Activated CD4-positive, alpha-beta T cell treated with anti-CD3 and anti-CD28 coated beads, Interleukin-10, Interleukin-2, amounts not matched to agents 100 ng/mL and 50 ng/mL, durations not matched to agents 16 hours and 8 hours (primary cell): ENCODE measurements at regions not wholly inside any gene's neighbourhood (a gene's known extent, or its start where the extent isn't known, plus 50 kb on each side); places are given as distances from the start of the nearest gene placed in this dataset.
"Not testable (repeated sequence)": the region's sequence is repeated elsewhere in the genome, so short reads cannot be mapped to it uniquely, and the experiment has no call there.

Source experiments
- DNase-seq: peaks from one replicate; pipeline ENCODE4 v3.0.0-alpha.2; 2020

DNA sequence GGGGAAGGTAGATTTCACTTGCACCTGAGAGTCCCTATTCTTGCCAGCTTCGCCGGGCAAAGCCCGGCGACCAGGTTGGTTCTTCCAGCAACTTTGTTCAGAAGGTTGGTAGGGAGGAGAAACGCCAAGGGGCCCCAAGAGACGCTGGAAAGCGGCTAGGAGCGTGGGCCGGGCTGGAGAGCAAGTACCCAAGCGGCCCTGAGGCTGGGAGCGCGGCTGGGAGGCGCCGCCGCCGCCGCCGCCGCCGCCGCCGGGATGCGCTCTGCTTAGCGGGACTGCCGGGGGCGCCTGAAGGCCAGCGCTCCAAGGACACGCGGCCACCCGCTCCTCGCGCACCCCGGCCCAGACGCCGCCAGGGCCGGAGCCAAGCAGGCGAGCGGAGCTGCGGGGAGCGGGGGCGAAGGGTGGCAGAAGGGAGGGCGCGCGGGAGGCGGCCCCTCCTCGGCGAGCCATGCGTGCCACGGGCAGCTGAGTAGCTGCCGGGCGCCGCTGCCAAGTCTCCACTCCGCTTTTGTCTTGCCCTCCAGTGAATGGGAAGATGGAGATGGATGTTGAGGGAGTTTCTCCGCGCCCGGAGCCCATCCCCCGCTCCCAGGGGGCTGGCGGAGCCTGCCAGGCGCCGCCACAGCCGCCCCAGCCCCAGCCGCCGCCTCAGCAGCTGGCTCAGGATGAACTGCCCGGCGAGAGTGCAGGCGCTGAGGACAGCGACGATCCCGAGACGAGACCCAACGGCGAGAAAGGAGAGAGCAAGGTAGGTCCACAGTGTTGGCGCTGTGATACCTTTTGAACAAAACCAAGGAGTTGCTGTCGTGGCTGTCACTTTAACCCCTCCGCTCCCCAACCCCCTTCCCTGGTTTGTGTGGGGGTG is 227.4 kb upstream of the AZI2 start:
- no peak for DNase-seq

DNA sequence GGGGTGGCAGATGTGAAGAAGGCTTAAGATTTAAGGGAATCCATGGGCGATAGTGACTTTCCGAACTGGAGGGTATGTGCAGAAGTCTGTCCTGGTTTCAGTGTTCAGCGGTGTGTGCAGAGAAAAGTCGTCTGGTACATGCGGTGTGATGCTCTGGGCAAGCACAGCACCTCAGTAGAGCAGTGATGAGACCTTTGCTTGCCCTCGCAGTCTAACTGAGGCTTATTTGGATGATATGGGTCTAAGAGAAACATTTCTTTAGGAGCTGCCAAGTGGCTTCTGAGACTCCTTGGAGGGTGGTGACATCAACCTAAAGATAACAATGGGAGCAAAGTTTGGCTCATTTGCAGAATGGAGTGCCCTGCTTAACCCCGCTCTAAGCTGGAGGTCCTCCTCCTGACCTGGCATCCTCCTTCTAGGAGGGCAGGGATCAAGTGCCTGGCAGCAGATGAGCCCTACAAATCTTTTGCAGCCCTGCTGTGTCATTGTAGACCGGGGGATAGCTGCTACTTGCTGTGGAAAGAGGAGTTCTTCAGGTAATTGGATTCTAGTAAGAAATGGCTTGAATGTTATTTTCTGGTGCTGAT is 228.1 kb upstream of the AZI2 start:
- no peak for DNase-seq

DNA sequence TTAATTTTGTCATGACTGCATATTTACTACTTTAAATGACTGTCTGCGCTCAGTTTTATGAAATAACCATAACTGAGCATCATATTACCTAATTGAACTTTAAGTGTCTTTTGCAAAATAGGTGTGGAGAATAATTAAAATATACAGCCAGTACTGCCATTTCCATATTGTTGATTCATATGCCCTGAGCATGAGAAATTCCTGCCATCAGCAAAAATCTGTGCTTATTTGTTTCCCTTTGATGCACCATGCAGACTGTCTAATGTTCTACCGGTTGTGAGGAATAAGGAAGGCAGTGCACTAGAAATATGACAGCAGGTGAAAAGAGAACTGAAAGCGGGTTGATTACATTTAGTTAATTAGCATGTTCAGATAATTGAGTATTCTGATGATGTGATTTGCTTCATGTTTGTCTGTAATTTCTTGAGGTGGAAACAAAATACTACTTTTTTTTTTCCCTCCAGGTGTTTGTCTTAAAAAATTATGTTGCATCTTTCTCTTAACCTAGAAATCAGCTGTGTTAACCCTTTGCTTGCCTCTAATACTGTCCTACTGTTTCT is 229.4 kb upstream of the AZI2 start:
- DNase-seq: no peak

DNA sequence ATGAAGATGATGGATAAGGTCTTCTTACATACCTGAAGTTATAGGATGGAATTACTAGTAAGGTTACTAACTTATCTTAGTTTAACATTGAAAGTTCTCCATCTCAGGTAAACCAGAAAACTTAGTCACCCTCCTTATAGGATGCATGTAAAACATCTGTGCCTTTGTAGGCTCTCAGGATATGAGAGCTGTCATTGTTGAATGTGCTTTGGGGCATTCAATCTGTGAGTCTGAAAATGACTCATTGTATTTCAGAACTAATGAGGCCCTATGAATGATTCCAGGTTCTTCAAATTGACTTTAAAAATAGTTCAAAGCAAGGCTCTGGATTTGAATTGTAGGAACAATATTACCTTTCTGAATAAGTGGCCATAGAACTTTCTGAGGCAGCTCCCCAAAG is 237.7 kb upstream of the AZI2 start:
- DNase-seq: no peak

DNA sequence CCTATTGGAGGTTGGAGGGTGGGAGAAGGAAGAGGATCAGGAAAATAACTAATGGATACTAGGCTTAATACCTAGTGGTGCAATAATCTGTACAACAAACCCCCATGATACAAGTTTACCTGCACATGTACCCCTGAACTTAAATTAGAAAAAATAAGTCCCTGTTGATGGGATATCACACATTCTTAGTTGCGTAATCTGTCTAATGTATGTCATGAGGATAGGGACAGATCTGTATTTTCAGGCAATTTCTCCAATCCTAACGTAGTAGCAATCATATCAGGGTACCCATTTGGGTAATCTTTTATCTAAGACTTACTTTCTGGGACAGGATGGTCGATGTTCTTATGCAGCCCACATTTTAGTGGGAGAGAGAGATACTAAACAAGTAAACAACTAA is 239.1 kb upstream of the AZI2 start:
- DNase-seq: no peak

DNA sequence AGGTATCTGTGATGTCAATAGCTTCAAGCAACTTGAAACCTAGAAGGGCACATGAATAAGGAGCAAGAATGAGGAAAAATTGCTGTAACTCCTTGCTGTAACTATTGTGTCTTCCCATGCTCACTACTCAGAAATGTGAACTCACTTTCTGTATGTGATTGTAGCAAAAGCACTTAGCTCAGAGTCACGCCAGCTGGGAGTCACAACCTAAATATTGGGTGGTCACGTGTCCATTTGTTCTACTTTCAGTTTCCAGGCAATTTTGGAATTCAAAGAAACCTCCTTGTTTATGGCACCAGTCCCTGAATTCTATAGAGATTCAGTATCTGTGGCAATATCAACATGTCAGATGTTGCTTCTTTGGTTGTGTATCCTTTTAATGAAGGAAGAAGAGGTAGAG is 241.6 kb upstream of the AZI2 start:
- no peak for DNase-seq

DNA sequence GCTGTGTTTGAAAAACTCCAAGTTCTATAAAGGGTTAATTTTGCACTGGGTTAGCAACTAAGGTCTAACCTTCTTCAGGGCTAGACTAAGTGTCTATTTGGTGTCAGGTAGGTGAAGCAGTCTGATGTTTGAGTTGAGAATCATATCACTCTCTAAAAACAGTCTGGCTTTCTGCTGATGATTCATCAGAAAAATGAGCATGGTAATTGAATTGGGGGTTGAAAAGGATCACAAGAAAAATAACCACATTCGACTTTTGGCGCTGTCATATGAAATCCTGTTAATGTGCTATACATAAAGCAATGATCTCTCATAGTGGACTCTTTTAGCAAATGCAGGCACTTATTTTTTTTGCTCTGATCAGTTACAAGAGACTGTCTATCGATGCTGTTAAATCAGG is 242.2 kb upstream of the AZI2 start:
- no peak for DNase-seq

DNA sequence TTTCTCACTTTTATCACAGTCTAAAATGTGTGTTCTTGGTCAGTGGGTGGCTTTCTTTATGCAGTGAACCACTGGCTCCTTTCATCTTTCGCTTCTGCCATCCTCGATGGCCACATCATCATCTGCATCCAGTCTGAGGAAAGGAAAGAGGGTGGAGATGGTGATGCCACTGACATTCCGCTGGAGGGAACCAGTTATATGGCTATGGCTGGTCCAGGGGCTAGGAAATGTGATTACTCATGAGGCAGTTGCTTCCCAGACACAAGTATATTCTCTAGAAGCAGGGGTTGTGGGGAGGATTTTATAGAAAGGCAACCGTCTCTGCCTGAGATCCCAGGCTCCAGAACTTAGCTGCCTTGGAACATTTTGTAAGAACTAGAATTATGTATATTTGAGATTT is 246.7 kb upstream of the AZI2 start:
- no peak for DNase-seq

DNA sequence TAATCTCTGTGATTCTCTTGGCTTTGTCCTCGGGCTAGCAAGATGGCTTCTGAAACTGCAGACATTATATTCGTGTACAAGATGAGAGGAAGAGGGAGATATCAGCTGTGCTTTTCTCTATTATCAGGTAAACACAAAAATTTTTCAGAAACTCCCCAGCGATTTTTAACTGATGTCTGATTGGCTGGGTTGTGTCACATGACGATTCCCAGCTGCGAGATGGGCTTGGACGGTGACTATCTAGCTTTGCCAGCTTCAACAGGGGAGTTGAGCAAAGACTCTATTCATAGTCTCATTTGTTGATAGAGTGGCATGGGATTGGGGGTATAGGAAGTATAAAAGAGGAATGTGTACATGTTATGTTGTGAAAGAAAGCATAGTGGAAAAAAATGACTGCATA is 248.8 kb upstream of the AZI2 start:
- DNase-seq: no peak

DNA sequence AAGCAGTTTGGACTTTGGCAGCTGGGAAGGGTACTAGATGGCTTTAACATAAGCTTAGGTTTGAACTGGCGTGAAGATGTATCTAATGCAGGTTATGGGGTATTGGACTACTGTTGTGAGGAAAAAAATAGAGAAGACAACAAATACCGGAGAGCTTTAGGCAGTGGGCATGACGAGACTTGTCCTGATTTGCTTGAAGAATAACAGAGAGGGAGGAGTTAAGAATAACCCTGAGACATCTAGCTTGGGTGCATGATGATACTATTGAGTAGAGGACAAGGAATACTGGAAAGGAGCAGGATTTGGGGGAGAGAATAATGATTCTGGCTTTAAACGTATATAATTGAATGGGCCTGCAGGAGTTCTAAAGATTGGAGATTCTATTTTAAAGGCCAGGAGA is 249.5 kb upstream of the AZI2 start:
- no peak for DNase-seq

DNA sequence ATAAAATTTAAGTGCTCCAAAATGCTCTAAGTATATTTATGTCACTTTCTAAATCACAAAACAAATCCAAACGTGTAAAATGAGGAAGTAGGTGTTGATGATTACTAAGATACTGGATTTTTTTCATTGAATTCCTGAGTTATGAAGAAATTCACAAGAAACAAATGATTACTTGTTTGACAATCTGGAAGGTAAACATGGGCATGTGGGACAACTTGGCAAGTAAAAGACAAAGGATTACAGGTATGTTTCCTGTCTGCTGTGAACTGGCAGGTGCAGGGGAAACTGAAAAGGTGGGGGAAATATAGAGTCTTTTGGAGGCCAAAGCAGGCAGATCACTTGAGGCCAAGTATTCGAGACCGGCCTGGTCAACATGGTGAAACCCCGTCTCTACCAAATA is 252.7 kb upstream of the AZI2 start:
- no peak for DNase-seq

DNA sequence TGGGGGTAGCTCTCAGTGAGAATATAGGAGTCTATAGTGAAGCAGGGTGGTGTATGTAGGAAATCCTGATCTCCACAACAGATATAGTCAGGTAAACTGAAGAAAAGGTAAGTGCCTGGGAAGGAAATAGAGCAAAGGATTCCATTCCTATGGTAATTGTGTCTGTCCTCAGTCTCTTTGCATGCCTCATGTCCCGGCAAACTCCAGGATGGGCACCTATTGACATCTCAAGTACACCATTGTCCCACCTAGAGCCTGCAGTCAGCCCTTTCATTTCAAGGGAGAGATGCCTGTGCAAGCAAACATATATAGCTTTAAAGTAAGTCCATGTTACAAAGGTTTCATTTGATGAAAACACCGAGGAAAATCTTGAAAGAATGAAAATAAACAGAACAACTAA is 257.7 kb upstream of the AZI2 start:
- no peak for DNase-seq

DNA sequence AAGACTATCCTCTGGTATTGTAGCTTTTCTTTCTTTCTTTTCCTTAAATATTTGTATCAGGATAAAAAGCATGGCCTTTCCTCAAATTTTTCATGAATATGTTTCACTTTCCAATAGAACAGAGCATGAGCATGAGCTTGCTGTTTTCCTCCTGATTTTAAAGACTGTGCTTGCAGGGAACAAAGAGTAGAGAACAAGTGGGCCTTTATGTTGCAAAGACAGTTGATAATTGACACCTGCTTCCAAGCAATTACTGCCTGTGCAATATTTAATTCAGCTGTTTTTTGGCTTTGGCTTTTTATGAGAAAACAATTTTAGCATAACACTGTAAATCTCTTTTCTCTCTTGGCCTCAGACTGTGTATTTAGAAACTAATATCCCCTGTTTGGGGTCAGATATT is 263.6 kb upstream of the AZI2 start:
- no peak for DNase-seq

DNA sequence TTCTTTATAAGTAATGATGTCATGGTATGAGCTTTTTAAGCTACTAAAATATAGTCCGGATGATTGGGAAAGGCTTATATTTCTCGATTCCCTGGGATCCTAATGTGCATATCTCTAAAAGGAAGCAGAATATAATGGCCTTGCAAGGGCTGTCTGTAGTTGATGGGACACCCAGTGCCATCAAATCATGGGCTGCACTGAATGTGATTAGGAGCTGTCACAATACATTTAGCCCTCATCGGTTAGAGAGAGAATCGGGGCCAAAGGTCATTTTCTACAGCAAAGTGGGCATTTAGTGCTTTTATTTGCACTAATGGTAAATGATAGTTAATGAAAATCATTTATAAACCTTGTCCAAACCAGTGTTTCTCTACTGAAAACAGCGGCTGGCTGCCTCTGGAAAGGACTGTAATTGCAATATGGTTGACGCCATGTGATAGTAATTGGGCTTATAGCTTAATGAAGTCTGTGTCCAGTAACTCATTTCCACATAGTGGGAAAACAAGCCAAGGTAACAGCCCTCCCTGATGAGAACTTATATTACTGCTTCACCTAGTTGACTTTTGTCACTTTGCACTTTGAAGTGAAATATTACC is 265.0 kb upstream of the AZI2 start:
- no peak for DNase-seq

DNA sequence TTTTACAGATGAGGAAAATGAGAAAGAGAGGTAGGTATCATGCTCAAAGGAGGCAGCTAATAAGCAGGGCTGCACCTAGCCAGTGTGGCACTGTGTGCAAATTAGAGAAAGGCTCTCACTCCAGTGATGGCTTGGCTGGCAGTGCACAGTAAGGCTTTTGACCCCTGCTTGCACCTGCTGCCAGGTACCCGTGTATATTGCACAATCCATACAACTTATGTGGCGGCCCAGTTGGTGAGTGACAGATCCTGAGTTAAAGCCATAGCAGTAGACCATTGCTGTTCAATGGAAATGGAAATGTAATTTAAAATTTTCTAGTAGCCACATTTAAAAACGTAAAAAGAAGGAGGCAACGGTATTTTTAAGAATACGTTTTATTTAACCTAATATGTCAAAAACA is 266.4 kb upstream of the AZI2 start:
- DNase-seq: no peak

DNA sequence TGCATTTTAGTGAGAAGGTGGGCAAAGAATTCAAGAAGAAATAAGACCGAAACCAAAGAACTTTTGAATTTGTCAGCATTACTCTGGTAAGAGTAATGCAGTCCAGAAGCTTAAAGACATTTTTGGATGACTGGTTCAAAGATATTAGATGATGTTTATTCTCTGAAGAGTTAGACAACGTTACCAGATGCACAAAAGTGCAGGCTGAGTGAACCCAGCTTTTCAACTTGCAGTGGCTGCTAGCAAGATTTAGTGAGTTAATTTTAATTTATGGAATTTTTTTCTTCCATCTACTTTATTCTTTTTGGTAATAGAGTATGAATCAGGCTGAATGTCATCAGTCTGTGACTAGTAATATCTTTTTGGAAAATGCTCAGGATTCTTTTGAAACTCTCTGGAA is 267.3 kb upstream of the AZI2 start:
- no peak for DNase-seq

DNA sequence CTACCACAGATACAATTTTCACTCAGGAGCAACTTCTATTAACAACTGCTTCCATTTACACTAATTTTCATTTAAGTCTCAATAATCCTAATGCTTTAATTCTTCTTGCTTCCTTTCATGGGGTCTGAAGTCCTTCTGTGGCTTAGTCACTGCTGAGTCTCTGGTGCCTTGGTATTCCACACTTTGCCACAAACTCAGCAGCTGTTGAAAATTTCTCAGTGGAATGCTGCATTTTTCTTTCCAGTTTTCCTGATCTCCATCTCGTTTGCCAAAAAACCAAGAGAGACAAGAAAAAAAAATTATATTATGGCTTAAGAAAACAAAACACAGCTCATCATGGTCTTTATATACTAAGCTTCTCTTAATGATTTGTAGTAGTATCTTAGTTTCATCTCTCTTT is 269.2 kb upstream of the AZI2 start:
- DNase-seq: no peak

DNA sequence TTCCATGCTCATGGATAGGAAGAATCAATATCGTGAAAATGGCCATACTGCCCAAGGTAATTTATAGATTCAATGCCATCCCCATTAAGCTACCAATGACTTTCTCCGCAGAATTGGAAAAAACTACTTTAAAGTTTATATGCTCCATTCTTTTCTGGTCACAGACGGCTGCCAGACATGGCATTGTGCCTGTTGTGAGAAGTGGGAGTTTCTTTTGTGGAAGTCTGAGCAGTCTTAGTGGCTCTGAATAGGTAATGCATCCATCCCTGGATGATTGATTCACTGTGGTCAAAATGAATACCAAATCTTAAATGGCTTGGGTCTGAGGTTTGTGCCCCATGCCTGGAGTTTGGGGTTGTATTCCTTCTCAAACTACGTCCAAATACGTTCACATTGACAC is 274.5 kb upstream of the AZI2 start:
- no peak for DNase-seq

DNA sequence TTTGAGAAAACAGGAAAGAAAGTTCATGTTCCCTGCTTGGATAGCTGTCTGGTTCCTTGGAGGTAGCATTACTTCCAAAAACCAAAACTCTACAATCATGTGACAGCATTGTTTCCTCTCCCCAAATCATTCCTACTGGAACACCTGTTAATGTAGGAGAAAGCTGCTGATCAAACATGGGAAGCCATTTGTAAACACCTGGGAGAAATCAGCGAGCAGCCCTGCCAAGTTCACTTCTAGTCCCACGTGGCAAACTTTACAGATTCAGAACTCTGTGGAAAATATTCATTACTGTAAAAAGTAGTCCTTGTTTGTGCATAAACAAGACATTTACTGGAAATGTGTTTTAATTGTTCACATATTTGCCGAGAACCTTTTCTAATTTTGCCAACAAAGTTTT is 275.5 kb upstream of the AZI2 start:
- DNase-seq: no peak

DNA sequence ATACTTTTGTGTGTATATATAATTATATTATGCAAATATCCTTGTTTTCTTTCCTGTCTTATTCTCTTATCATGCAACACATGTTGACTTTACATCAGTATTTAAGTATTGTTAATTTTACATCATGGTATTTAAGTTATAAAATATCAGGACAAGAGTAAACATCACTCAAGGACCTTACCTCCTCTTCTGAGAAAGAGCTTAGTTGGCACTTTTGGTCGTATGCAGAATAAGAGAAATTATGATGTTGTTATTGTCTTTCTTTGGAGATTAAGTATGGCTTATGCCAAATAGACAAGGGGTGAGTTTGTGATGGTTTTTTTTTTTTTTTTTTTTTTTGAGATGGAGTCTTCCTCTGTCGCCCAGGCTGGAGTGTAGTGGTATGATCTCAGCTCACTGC is 279.2 kb upstream of the AZI2 start:
- DNase-seq: not testable (repeated sequence)

DNA sequence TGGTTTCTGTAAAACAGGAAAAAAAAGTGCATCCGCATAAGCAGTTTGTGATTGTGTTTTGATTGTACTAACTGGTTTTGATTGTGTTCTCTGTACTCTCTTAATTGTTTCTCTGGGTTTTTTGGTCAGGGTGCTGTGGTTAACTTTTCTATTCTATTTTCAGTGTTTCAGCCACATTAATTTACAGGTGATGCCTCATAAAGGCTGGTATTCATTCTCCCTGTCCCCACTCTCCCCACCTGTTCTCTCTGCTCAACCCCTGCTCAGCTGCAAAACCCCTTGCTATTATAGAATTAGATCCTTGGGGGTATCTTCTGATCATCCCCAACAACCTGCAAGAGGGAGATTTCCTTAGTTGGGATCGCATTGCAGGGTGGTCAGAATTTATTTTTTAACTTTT is 285.4 kb upstream of the AZI2 start:
- no peak for DNase-seq

DNA sequence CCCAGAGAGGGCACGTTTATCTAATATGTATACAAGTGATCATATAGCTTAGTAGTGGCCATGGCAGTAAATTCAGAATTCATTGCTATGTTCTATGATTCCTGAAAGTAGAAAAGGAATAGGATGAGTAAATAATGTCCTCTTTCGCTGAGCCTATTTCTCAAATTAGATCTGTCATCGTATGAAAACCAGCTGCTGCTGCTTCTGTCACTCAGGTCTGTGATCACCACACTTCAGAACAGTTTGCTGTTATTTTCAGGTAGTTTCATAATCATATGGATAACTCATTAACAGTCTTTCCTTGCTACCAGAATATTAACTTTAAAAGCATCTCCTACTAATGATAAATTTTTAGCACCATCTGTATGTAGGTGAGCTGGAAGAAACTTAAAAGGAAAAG is 289.1 kb upstream of the AZI2 start:
- no peak for DNase-seq

DNA sequence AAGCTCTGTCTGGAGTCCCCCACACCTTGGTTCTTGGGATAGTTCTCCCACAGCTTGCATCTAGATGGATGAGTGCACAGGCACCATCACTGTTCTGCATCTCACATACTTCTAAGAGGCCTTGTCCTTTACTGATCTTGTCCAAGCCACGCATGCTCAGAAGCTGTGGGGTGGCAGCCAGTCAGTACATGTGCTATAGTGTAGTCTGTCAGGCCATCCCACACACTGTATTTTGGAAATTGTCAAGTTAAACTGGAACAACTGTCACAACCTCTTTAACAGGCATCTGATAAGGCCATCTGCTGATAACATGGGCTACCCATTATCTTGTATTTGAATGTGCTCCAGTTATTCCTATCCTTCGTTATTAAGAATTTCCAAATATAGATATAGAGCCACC is 296.5 kb upstream of the AZI2 start:
- DNase-seq: no peak

DNA sequence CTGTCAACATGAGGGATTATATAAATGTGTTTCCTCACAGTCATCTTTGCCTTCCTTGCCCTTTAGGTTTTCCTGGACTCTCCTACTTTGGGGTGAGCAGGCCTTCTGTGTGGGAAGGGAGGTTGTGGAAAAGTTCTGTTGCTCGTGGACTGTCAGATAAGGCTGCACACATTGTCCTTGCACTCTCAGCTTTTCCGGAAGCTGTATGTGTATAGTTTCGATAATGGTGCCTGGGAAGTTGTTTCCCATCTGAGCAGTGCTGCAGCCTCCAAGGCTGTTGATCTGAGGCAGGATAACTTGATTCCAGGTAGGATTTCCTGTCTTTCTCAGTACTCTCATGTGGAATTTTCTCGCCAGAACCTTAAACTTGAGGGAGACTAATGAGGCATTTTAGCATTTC is 297.8 kb upstream of the AZI2 start:
- DNase-seq: no peak
